ENCODE measurements at regions not wholly inside any gene's neighbourhood (a gene's known extent, or its start where the extent isn't known, plus 50 kb on each side); places are given as distances from the start of the nearest gene placed in this dataset.

GRCh38 chr3:150073031-150073430, 102.3 kb upstream of the PFN2 start:
- TF ChIP-seq EZH2 (IDR thresholded peaks at IDR 0.05; ENCODE audit: low read length, missing control alignments) (no peak), CTCF (conservative IDR thresholded peaks at IDR 0.05 in 1 of 2, IDR thresholded peaks at IDR 0.05 in 1 of 2; ENCODE audit: low read depth in 1 of 2, low read length in 2 of 2) (no peak)

Data from fibroblast of lung (primary cell).